ENCODE measurements at regions not wholly inside any gene's neighbourhood (a gene's known extent, or its start where the extent isn't known, plus 50 kb on each side); places are given as distances from the start of the nearest gene placed in this dataset.

GRCh38 chr13:67856955-67857354, 626.8 kb upstream of the PCDH9 start:
- ChIA-PET CTCF (no interaction called here), POLR2A (no interaction called here)
- H3K36me3 ChIP-seq (ENCODE audit: control insufficient read depth, insufficient read depth, low read length): no peaks in the 10 kb centered on the region
- no peaks in the 10 kb centered on the region for H3K27me3 ChIP-seq (ENCODE audit: control insufficient read depth, insufficient read depth, low read length)
- no peak overlapping the region for H3K4me3 ChIP-seq (ENCODE audit: low read depth, low read length)
- DNase-seq (ENCODE audit: low read depth): no peak
- no peak for TF ChIP-seq CTCF (IDR thresholded peaks at IDR 0.05; ENCODE audit: insufficient read depth, low read depth, low read length)

GRCh38 chr13:67855741-67856238, 625.7 kb upstream of the PCDH9 start:
- no peak for TF ChIP-seq CTCF (IDR thresholded peaks at IDR 0.05; ENCODE audit: insufficient read depth, low read depth, low read length)
- no peak overlapping the region for H3K4me3 ChIP-seq (ENCODE audit: low read depth, low read length)
- no peaks in the 10 kb centered on the region for H3K36me3 ChIP-seq (ENCODE audit: control insufficient read depth, insufficient read depth, low read length)
- DNase-seq (ENCODE audit: low read depth): no peak
- ChIA-PET CTCF (no interaction called here), POLR2A (no interaction called here)
- H3K27me3 ChIP-seq (ENCODE audit: control insufficient read depth, insufficient read depth, low read length): no peaks in the 10 kb centered on the region

- CTCF ChIA-PET: no interaction called here
- POLR2A ChIA-PET: no interaction called here
- Histone ChIP-seq H3K36me3 (ENCODE audit: control insufficient read depth, insufficient read depth, low read length) (no peaks in the 10 kb centered on the region), H3K27me3 (ENCODE audit: control insufficient read depth, insufficient read depth, low read length) (no peaks in the 10 kb centered on the region), H3K4me3 (ENCODE audit: low read depth, low read length) (no peak overlapping the region)
- TF ChIP-seq CTCF (IDR thresholded peaks at IDR 0.05; ENCODE audit: insufficient read depth, low read depth, low read length): no peak
- no peak for DNase-seq (ENCODE audit: low read depth)
Observed at GRCh38 chr13:67854990-67855389, 624.9 kb upstream of the PCDH9 start.

- ChIA-PET POLR2A (no interaction called here), CTCF (no interaction called here)
Observed at GRCh38 chr13:67844574-67844973, 614.4 kb upstream of the PCDH9 start.

GRCh38 chr13:67841071-67841470, 610.9 kb upstream of the PCDH9 start:
- no peaks in the 10 kb centered on the region for H3K36me3 ChIP-seq (ENCODE audit: control insufficient read depth, insufficient read depth, low read length)
- no peak for TF ChIP-seq CTCF (IDR thresholded peaks at IDR 0.05; ENCODE audit: insufficient read depth, low read depth, low read length)
- ChIA-PET POLR2A (no interaction called here), CTCF (interaction anchor here (1.1 kb wide), 1 partner anchor 11 kb away, joined by 3 read pairs; no protein-coding TSS in a partner anchor)
- H3K4me3 ChIP-seq (ENCODE audit: low read depth, low read length): no peak overlapping the region
- DNase-seq (ENCODE audit: low read depth): no peak
- no peaks in the 10 kb centered on the region for H3K27me3 ChIP-seq (ENCODE audit: control insufficient read depth, insufficient read depth, low read length)

More at GRCh38 chr13:67844574-67844973, 614.4 kb upstream of the PCDH9 start:
- DNase-seq (ENCODE audit: low read depth): no peak
- H3K4me3 ChIP-seq (ENCODE audit: low read depth, low read length): no peak overlapping the region
- no peaks in the 10 kb centered on the region for H3K27me3 ChIP-seq (ENCODE audit: control insufficient read depth, insufficient read depth, low read length)
- TF ChIP-seq CTCF (IDR thresholded peaks at IDR 0.05; ENCODE audit: insufficient read depth, low read depth, low read length): no peak
- no peaks in the 10 kb centered on the region for H3K36me3 ChIP-seq (ENCODE audit: control insufficient read depth, insufficient read depth, low read length)

Data from BJ (cell line).